ENCODE measurements at regions not wholly inside any gene's neighbourhood (a gene's known extent, or its start where the extent isn't known, plus 50 kb on each side); places are given as distances from the start of the nearest gene placed in this dataset.

DNA sequence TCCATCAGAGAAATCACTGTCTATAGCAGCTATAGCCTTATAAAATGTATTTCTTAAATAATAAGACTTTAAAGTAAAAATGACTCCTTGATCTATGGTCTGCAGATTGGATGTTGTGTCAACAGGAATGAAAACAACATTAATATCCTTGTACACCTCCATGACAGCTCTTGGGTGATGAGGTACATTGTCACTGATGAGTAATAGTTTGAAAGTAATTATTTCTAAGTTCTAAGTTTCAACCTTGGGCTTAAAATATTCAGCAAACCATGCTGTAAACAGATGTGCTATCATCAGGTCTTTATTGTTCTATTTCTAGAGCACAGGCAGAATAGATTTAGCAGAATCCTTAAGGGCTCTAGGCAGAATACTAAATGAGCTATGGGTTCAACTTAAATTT is 568.2 kb upstream of the BCHE start:
- TF ChIP-seq POLR2A (IDR thresholded peaks at IDR 0.05; ENCODE audit: low read depth, low read length) (no peak), POLR2AphosphoS5 (IDR thresholded peaks at IDR 0.05; ENCODE audit: low read depth, low read length) (no peak), TAF1 (IDR thresholded peaks at IDR 0.05; ENCODE audit: low read depth, low read length) (no peak)
